ENCODE measurements at regions not wholly inside any gene's neighbourhood (a gene's known extent, or its start where the extent isn't known, plus 50 kb on each side); places are given as distances from the start of the nearest gene placed in this dataset.

DNA sequence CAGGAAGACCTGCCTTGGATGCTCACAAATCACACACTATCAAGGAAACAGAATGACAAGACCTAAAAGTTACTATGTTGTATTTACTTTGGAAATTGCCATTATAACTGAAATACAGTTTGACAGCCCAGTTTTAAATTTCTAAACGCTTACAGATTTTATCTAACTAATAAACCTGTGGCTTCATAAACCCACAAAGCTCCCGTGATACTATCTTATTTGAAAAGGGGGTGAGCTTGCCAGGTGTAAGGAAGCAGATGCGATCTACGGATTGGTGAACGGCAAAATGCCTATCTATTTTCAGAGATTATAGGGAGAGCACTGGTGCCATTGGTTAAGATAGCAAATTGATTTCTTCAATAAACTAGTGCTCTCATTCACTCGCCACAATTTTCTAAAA is 485.5 kb downstream of the BCAT1 start:
- no peak for TF ChIP-seq POLR2A (IDR thresholded peaks at IDR 0.05)
- TF ChIP-seq, protein P1, sequence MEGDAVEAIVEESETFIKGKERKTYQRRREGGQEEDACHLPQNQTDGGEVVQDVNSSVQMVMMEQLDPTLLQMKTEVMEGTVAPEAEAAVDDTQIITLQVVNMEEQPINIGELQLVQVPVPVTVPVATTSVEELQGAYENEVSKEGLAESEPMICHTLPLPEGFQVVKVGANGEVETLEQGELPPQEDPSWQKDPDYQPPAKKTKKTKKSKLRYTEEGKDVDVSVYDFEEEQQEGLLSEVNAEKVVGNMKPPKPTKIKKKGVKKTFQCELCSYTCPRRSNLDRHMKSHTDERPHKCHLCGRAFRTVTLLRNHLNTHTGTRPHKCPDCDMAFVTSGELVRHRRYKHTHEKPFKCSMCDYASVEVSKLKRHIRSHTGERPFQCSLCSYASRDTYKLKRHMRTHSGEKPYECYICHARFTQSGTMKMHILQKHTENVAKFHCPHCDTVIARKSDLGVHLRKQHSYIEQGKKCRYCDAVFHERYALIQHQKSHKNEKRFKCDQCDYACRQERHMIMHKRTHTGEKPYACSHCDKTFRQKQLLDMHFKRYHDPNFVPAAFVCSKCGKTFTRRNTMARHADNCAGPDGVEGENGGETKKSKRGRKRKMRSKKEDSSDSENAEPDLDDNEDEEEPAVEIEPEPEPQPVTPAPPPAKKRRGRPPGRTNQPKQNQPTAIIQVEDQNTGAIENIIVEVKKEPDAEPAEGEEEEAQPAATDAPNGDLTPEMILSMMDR (IDR thresholded peaks at IDR 0.05): no peak

Data from breast epithelium (tissue), 3 donors.